CD1c-positive myeloid dendritic cell (primary cell): ENCODE measurements at regions not wholly inside any gene's neighbourhood (a gene's known extent, or its start where the extent isn't known, plus 50 kb on each side); places are given as distances from the start of the nearest gene placed in this dataset.
"Not testable (repeated sequence)": the region's sequence is repeated elsewhere in the genome, so short reads cannot be mapped to it uniquely, and the experiment has no call there.

Source experiments
- DNase-seq: peaks from one replicate; pipeline ENCODE4 v3.0.0-alpha.2; 2016; ENCODE audit errors: extremely low spot score

- not testable (repeated sequence) for DNase-seq
Observed at GRCh38 chr1:207196135-207196534, 92.1 kb downstream of the C4BPA start.

DNA sequence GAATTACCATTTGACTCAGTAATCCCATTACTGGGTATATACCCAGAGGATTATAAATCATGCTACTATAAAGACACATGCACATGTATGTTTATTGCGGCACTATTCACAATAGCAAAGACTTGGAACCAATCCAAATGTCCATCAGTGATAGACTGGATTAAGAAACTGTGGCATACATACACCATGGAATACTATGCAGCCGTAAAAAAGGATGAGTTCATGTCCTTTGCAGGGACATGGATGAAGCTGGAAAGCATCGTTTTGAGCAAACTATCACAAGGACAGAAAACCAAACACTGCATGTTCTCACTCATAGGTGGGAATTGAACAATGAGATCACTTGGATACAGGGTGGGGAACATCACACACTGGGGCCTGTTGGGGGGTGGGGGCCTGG lies 97.5 kb downstream of the C4BPA start:
- not testable (repeated sequence) for DNase-seq

DNA sequence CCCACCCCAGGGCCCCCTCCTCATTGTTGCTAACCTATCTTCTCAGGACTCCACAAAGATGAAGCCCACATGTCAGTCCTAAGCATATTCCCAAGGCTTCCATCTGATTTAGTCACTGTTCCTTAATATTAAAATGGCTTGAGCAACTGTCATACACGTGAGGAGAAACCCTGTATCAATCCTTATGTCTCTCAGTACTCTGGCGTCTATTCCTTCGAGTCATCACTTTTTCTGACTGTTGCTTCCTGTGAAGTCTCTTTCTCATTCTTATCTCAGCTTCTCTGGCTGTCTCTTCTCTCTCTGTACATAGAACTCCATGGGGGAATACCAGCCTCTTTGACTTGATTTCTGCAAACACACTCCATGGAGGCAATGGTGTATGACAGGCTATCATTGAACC lies 98.4 kb downstream of the C4BPA start:
- DNase-seq: no peak

DNA sequence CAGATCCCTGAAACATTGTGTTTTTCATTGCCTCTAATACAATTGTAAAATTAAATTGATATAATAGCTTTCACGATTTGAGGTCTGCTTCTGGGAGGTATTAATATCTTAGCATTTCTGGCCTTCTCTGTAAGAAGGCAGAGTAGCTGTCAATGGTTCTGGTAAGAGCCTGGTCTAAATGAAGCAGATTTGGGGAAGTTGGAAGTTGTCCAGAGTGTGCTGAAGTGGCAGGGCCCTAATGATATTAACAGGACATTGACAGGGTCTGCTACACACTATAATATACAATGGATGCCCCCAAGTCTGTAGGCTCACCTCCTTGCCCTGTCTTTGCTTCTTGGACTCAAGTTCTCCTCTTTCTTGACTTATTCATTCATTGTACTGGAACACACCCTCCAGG lies 99.5 kb downstream of the C4BPA start:
- peak; percentile 18 for DNase-seq

DNA sequence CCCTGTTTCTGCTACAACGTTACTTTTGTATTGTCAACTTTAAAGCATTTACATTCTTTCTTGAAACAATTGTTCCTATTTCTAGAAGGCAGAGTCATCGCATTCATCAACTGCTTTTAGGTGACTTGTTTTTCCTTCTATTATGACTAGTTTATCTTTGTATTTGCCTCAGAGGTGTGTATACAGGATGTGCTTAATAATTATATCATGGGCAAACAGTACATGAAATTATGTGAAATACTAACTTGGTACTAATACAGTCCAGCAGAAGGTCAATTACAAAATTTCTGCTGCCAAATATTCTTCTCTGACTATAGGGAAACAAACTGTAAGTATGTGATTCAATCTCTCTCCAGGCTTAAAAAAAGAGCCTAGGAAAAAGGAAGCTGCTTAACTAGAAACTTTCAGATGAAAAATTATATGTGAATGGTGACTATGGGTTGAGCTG lies 101.6 kb downstream of the C4BPA start:
- peak; percentile 47 for DNase-seq

DNA sequence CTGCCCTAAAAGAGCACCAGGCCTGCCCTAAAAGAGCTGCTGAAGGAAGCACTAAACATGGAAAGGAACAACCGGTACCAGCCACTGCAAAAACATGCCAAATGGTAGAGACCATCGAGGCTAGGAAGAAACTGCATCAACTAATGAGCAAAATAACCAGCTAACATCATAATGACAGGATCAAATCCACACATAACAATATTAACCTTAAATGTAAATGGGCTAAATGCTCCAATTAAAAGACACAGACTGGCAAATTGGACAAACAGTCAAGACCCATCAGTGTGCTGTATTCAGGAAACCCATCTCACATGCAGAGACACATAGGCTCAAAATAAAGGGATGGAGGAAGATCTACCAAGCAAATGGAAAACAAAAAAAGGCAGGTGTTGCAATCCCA lies 104.7 kb downstream of the C4BPA start:
- not testable (repeated sequence) for DNase-seq

GRCh38 chr1:207214453-207214852 lies 107.0 kb upstream of the CD55 start:
- no peak for DNase-seq

DNA sequence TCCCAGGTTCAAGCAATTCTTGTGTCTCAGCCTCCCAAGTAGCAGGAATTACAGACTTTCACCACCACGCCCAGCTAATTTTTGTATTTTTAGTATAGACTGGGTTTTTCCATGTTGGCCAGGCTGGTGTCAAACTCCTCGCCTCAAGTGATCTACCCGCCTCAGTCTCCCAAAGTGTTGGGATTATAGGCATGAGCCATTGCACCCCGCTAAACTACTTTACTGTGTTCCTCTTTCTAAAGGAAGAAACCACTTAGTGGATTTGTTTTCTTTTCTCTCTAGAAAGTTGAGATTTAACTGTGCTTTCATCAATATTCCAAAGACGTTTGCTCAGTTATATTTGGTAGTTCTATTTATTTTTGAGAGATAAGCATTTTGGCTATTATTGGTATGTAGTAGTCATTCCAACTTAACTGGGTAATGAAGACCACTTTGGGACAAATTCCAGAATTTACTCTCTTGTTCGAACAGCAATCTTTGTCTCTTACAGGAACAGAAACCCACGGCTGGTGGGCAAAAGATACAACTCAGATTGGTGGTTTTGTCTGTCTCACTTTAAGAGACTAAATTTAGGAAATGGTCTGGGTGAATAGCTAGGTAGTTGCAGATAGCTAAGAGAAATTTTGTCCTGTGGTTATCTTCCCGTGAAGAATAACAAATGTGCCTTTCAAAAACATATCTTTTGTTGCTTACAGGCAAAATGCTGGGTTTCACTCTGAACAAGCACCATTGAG lies 103.5 kb upstream of the CD55 start:
- DNase-seq: peak; percentile 26

GRCh38 chr1:207218512-207219362 lies 102.7 kb upstream of the CD55 start:
- no peak for DNase-seq

DNA sequence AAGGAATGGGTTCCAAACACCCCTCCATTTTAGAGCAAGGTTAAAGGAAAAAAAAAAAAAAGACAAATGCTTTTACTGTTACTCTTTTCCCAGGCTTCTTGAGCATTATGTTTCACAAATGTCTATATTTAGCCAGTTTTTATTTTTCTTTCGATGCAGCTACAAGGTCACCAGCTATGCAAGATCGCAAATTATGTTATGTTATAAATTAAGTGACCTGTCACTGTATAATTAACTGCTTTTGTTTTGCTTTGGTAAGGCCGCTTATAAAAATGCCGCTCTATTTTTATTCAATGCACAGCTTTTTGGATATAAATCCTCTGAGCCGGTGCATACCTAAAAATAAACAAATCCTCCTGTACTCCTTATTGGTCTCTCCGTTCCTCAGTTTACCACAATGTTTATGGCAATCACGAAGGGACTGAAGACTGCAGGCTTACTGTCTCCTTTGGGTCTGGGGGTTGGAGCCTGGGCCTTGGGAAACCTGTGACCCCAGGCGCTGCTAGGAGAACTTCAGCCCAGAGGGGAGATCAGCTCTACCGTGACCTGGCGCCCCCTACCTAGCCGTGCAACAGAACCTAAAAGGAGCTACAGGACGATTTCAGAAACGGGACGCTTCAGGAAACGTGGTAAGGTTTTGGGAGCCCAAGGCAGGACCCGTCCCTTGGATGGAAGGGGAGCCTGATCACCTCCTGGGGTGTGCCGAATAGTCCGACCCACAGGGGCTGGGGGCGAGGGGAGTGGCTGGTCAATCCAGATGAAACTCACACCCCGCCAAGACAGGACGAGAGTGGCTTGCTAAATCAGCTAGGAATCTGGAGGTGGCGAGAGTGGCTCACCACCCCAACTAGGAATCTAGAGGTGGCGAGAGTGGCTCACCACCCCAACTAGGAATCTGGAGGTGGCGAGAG lies 101.2 kb upstream of the CD55 start:
- no peak for DNase-seq

- DNase-seq: no peak
Observed at GRCh38 chr1:207221934-207222351, 99.5 kb upstream of the CD55 start.

DNA sequence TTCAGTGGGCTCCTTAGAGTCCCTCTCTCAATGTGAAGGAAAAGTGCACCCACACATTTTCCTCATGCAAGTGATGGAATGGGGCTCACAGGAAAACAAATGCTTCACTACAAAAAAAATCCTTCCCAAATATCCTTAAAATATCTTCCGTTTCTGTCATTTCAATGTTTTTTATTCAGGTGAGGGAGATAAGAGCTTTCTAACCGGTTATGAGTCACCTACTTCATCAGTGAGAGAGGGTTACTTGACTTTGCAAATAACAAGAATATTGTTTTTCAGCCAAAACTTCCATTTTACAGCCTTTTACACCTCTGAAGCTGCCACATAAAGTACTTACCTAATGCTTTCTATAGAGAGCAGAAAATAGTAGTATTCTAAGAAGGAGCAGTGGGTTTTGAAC lies 98.3 kb upstream of the CD55 start:
- DNase-seq: no peak

DNA sequence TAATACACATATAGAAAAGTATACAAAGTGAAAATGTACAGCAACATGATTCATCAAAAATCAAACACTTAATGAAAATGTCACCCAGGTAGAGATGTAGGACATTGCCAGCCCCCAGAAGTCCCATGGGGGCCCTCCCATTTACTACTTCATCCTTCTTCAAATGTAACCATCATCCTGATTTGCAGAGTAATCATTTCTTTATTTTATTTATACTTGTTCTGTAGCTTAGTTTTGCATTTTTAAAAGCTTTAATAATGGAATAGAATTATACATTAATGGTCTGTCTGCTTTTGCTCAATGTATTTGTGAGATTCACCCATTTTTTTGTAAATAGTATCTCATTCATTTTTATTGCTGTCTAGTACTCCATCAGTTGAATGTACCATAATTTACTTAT lies 96.8 kb upstream of the CD55 start:
- DNase-seq: no peak

GRCh38 chr1:207227131-207227630 lies 94.3 kb upstream of the CD55 start:
- DNase-seq: no peak

DNA sequence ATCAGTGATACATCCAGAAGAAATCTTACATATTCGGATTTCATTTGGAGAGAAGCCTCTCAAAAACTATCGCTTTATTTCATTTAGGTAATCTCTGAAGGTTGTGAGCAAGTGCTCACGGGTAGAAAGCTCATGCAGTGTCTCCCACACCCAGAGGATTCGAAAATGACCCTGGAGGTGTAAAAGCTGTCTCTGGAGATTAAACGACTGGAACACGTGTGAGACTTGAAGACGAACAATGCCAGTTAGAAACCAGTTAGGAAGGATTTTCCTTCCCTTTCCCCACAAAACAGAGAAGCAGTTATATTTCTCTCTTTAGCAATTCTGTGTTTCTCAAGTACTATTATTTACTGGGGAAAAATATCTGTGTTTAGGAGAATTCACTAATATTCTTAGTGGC lies 92.5 kb upstream of the CD55 start:
- no peak for DNase-seq

GRCh38 chr1:207230441-207230840 lies 91.0 kb upstream of the CD55 start:
- DNase-seq: no peak

GRCh38 chr1:207234690-207235089 lies 86.8 kb upstream of the CD55 start:
- DNase-seq: no peak

DNA sequence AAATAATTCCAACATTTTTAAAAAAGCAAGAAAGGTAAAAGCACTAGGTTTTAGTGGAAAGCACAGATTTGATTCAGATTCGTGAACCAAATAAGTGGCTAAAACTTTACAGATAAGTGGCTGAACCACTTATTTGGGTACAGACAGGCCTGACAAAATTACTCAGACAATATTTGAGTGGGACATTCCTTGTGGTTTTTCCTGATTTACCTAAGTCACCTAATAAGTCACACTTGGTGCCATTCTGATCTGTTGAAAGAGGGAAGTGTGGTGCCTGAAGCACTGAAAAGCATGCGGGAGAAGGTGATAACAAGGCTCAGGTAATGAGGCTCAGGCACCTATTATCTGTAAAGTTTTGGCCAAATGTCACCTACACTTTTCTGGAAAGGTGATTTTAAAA lies 81.6 kb upstream of the CD55 start:
- no peak for DNase-seq

- DNase-seq: no peak
Observed at GRCh38 chr1:207240325-207241101, 81.0 kb upstream of the CD55 start.

GRCh38 chr1:207241164-207241934 lies 80.1 kb upstream of the CD55 start:
- no peak for DNase-seq
